ENCODE measurements at regions not wholly inside any gene's neighbourhood (a gene's known extent, or its start where the extent isn't known, plus 50 kb on each side); places are given as distances from the start of the nearest gene placed in this dataset.

DNA sequence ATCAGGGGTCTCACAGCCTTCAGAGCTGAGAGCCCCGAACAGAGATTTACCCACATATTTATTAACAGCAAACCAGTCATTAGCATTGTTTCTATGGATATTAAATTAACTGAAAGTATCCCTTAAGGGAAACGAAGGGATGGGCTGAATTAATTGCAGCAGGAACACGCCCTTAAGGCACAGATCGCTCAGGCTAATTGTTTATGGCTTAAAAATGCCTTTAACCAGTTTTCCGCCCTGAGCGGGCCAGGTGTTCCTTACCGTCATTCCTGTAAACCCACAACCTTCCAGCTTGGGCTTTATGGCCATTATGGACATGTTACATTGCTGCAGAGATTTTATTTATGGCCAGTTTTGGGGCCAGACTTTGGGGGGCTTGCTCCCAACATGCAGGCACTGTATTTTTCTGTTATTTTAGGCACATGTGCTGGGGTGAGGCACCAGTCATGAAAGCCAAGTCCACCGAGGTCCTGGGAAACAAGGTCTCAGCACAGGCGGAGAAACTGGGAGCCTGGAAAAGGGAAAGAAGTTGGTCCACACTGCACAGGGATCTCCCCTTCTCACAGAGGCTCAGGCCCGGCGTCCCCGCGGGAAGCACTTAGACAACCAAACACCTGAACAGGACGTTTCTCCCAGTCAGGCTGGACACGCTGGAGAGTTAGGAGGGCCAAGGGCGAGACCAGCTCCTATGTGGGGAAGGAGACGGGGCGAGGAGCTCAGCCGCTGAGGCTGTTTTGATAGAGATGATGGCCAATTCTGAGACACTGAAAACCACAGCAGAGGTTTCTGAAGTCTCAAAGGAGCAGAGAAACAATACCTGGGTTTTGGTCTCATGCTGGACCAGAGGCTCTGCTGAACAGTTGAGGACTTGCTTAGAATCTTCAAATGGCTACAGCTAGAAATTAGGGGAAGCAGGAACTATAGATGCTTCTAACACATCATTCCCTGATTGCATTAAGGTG lies 86.7 kb downstream of the TMEM18 start:
- no peak overlapping the region for H3K9ac ChIP-seq
- no peak overlapping the region for H3K4me3 ChIP-seq (ENCODE audit: low read depth in 2 of 2, low read length in 1 of 2)
- no peaks in the 10 kb centered on the region for H4K20me1 ChIP-seq (ENCODE audit: insufficient read depth)
- no peak for DNase-seq
- ChIA-PET CTCF (interaction anchor here (0.8 to 1.4 kb wide), 2 partner anchors 16 to 61 kb away, joined by 3 to 5 read pairs; no protein-coding TSS in a partner anchor), POLR2A (no interaction called here)
- H3K79me2 ChIP-seq (ENCODE audit: insufficient read depth): no peaks in the 10 kb centered on the region
- H3K4me2 ChIP-seq: no peak overlapping the region
- peaks cover 0 to 49% of the 10 kb centered on the region in 2 experiments; a peak in 2 of 4 replicates for H3K4me1 ChIP-seq (ENCODE audit: control insufficient read depth in 1 of 2, insufficient read depth in 2 of 2, low read depth in 1 of 2, low read length in 1 of 2)
- H3F3A ChIP-seq (replicated peaks; ENCODE audit: insufficient read depth): no peaks in the 10 kb centered on the region
- no peak overlapping the region for H3K27ac ChIP-seq (ENCODE audit: low read depth in 2 of 2, low read length in 1 of 2)
- TF ChIP-seq ZBTB33 (IDR thresholded peaks at IDR 0.05; ENCODE audit: borderline replicate concordance, low read depth): no peak
- no peak for TF ChIP-seq TAF1 (IDR thresholded peaks at IDR 0.05; ENCODE audit: borderline replicate concordance, low read depth, low read length)
- no peak for TF ChIP-seq JUND (IDR thresholded peaks at IDR 0.05)
- TF ChIP-seq NRF1 (IDR thresholded peaks at IDR 0.05; ENCODE audit: low read depth, low read length): no peak
- TF ChIP-seq USF1 (IDR thresholded peaks at IDR 0.05; ENCODE audit: borderline replicate concordance, low read depth): no peak
- TF ChIP-seq, protein P1, sequence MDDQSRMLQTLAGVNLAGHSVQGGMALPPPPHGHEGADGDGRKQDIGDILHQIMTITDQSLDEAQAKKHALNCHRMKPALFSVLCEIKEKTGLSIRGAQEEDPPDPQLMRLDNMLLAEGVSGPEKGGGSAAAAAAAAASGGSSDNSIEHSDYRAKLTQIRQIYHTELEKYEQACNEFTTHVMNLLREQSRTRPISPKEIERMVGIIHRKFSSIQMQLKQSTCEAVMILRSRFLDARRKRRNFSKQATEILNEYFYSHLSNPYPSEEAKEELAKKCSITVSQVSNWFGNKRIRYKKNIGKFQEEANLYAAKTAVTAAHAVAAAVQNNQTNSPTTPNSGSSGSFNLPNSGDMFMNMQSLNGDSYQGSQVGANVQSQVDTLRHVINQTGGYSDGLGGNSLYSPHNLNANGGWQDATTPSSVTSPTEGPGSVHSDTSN (IDR thresholded peaks at IDR 0.05): no peak
- no peak for TF ChIP-seq MXI1 (IDR thresholded peaks at IDR 0.05; ENCODE audit: low read depth, low read length)
- no peaks in the 10 kb centered on the region for H3K9me3 ChIP-seq
- no peak overlapping the region for H2AFZ ChIP-seq (ENCODE audit: low read depth)
- no peaks in the 10 kb centered on the region for H3K9me2 ChIP-seq
- WGBS (ENCODE audit: low lambda C conversion rate): 41% methylated on average over 19 of the region's 19 CpGs
- no peaks in the 10 kb centered on the region for H3K36me3 ChIP-seq (replicated peaks in 1 of 2; ENCODE audit: control insufficient read depth in 1 of 2, insufficient read depth in 2 of 2, low read length in 1 of 2)
- H3K27me3 ChIP-seq (ENCODE audit: insufficient read depth): no peaks in the 10 kb centered on the region

DNA sequence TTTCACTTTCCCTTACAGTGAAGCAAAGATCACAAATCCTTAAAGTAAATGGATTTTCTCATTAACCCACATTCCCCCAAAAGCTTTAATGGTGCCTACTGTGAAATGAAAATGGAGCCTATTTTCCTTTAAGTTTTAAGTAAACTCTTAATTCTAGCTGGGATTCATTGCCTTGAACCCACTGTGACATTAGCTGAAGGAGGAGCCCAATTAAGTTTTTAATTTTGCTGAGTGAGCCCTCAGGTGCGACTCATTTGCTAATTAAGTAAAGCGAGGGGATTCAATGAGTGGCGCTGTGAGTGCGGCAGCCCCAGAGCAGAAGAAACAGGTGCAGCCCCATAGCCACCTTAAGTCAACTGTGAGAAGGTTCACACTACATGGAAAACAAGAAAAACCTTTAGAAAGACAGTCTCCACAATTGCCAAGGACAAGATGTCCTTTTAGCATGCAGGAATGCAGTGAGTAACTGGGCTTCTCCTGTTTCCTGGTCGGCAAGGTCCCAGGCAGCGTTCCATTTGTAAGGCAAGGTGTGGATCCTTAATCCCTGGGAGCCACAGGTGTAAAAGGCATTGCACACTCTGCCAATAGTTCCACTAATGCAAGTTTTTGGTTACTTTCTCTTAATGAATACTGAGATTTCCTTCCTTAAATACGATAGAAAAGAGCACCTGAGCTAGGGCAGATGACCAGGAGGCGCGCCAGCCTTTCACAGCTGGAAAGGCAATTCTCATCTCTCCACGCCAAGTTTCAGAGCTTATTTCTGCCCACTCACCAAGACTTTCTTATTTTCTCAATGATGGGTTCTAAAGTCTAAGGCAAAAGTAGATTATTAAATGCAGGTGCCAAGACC lies 87.7 kb downstream of the TMEM18 start:
- H3K36me3 ChIP-seq (replicated peaks in 1 of 2; ENCODE audit: control insufficient read depth in 1 of 2, insufficient read depth in 2 of 2, low read length in 1 of 2): no peaks in the 10 kb centered on the region
- H3K79me2 ChIP-seq (ENCODE audit: insufficient read depth): no peaks in the 10 kb centered on the region
- H3K4me2 ChIP-seq: no peak overlapping the region
- H3K27ac ChIP-seq (ENCODE audit: low read depth in 2 of 2, low read length in 1 of 2): no peak overlapping the region; a peak in 1 of 4 replicates
- peaks cover 0 to 49% of the 10 kb centered on the region in 2 experiments; a peak in 2 of 4 replicates for H3K4me1 ChIP-seq (ENCODE audit: control insufficient read depth in 1 of 2, insufficient read depth in 2 of 2, low read depth in 1 of 2, low read length in 1 of 2)
- 63% methylated on average over 10 of the region's 10 CpGs for WGBS (ENCODE audit: low lambda C conversion rate)
- CTCF ChIA-PET: interaction anchor here (0.7 to 1.4 kb wide), 4 partner anchors 13 to 60 kb away, joined by 3 to 5 read pairs (median 4); no protein-coding TSS in a partner anchor
- no peak overlapping the region for H2AFZ ChIP-seq (ENCODE audit: low read depth)
- H4K20me1 ChIP-seq (ENCODE audit: insufficient read depth): no peaks in the 10 kb centered on the region
- no peaks in the 10 kb centered on the region for H3K9me3 ChIP-seq
- POLR2A ChIA-PET: no interaction called here
- H3K9ac ChIP-seq: no peak overlapping the region
- no peak for DNase-seq
- H3K9me2 ChIP-seq: no peaks in the 10 kb centered on the region
- no peaks in the 10 kb centered on the region for H3F3A ChIP-seq (replicated peaks; ENCODE audit: insufficient read depth)
- no peak overlapping the region for H3K4me3 ChIP-seq (ENCODE audit: low read depth in 2 of 2, low read length in 1 of 2)
- H3K27me3 ChIP-seq (ENCODE audit: insufficient read depth): no peaks in the 10 kb centered on the region
- no peak for TF ChIP-seq REST (IDR thresholded peaks at IDR 0.05; ENCODE audit: low read depth, low read length)
- no peak for TF ChIP-seq IRF3 (IDR thresholded peaks at IDR 0.05; ENCODE audit: low read depth, low read length)
- TF ChIP-seq TCF12 (IDR thresholded peaks at IDR 0.05): no peak
- no peak for TF ChIP-seq MEF2A (IDR thresholded peaks at IDR 0.05; ENCODE audit: borderline replicate concordance, low read depth)
- TF ChIP-seq, protein P1 (IDR thresholded peaks at IDR 0.05): no peak
- TF ChIP-seq CHD2 (IDR thresholded peaks at IDR 0.05; ENCODE audit: low read length, partially characterized antibody): no peak
- TF ChIP-seq SMC3 (IDR thresholded peaks at IDR 0.05; ENCODE audit: low read depth, low read length): no peak
